Duodenal mucosa (tissue), 2 donors: ENCODE measurements at regions not wholly inside any gene's neighbourhood (a gene's known extent, or its start where the extent isn't known, plus 50 kb on each side); places are given as distances from the start of the nearest gene placed in this dataset.

Experiments
- H3K27ac ChIP-seq: one replicate; pipeline ENCODE4 v1.7.0; 2013; ENCODE audit warnings: low read depth, low read length
- H3K27me3 ChIP-seq, 2 donors: one replicate each; pipeline ENCODE4 v1.7.0; 2013; ENCODE audit warnings: low read length in 2 of 2, control low read depth in 1 of 2; ENCODE audit not compliant: insufficient read depth in 2 of 2, control insufficient read depth in 1 of 2
- H3K36me3 ChIP-seq, 2 donors: one replicate each; pipeline ENCODE4 v1.7.0; 2013; ENCODE audit warnings: low read length in 2 of 2, control low read depth in 1 of 2; ENCODE audit not compliant: insufficient read depth in 2 of 2, control insufficient read depth in 1 of 2
- H3K4me1 ChIP-seq, 2 donors: one replicate each; pipeline ENCODE4 v1.7.0; 2013; ENCODE audit warnings: low read length in 2 of 2, control low read depth in 1 of 2; ENCODE audit not compliant: insufficient read depth in 2 of 2, control insufficient read depth in 1 of 2
- H3K4me3 ChIP-seq, 2 donors: one replicate each; pipeline ENCODE4 v1.7.0; 2013; ENCODE audit warnings: low read length in 2 of 2, low read depth in 1 of 2
- H3K9ac ChIP-seq, 2 donors: one replicate each; pipeline ENCODE4 v1.7.0; 2013; ENCODE audit warnings: low read length in 2 of 2, low read depth in 1 of 2
- H3K9me3 ChIP-seq, 2 donors: one replicate each; pipeline ENCODE4 v1.7.0; 2013; ENCODE audit warnings: low read length in 2 of 2, control low read depth in 1 of 2; ENCODE audit not compliant: control insufficient read depth in 1 of 2

GRCh38 chr5:12477554-12477953, 573.3 kb upstream of the CTNND2 start:
- Histone ChIP-seq H3K9me3 (peaks cover 0 to 7% of the 10 kb centered on the region in 2 donors), H3K27me3 (no peaks in the 10 kb centered on the region), H3K9ac (no peak overlapping the region), H3K4me1 (no peaks in the 10 kb centered on the region), H3K36me3 (no peaks in the 10 kb centered on the region), H3K27ac (no peak overlapping the region), H3K4me3 (no peak overlapping the region)

DNA sequence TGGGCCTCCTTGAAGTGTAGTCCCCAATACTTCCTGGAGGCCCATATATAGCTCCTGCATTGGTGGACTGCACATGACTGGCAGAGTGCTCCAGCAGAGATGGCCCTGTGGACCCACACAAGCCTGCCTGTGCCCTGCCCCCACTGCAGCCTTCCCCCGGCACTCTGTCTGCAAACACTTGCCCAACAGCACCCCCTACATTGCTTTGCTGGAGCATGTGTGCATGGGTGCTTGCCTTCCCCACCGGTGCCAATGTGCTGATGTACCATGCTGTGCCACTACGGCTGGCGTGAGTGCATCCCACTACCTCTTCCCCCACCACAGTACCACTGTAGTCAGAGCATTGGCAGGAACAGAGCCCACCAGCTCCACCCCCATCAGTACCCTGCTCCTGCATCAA, 563.6 kb upstream of the CTNND2 start:
- peaks cover 5 to 12% of the 10 kb centered on the region in 2 donors for H3K9me3 ChIP-seq
- H3K27me3 ChIP-seq = no peaks in the 10 kb centered on the region
- no peaks in the 10 kb centered on the region for H3K36me3 ChIP-seq
- H3K4me1 ChIP-seq = no peaks in the 10 kb centered on the region
- no peak overlapping the region for H3K9ac ChIP-seq
- no peak overlapping the region for H3K4me3 ChIP-seq
- H3K27ac ChIP-seq = no peak overlapping the region

- Histone ChIP-seq H3K27ac (no peak overlapping the region), H3K36me3 (no peaks in the 10 kb centered on the region), H3K4me3 (no peak overlapping the region), H3K9me3 (peaks cover 0 to 3% of the 10 kb centered on the region in 2 donors), H3K27me3 (no peaks in the 10 kb centered on the region), H3K4me1 (no peaks in the 10 kb centered on the region), H3K9ac (no peak overlapping the region)
Measured at GRCh38 chr5:12460493-12461261, 556.4 kb upstream of the CTNND2 start.

- Histone ChIP-seq H3K36me3 (no peaks in the 10 kb centered on the region), H3K27ac (no peak overlapping the region), H3K4me3 (no peak overlapping the region), H3K4me1 (no peaks in the 10 kb centered on the region), H3K9ac (no peak overlapping the region), H3K27me3 (no peaks in the 10 kb centered on the region), H3K9me3 (peaks cover 0 to 3% of the 10 kb centered on the region in 2 donors)
Measured at GRCh38 chr5:12459326-12459725, 555.1 kb upstream of the CTNND2 start.

DNA sequence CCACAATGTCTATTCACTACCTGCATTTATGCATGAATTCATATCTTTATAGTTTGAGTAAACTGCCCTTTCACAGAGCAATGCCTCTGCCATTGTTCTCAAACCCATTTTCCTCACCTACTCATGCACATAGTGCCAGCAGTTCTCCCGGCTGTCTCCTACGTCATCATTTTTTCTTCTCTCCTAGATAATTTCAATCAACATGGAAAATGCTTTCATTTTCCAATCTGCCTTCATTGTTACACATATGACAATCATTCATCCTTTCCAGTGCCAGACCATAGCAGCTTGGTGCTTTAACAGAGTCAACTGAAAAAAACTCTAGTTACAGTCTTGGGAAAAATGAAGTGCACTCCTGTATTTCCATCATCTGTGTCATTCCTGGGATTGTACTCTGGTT, 514.8 kb upstream of the CTNND2 start:
- no peak overlapping the region for H3K27ac ChIP-seq
- no peak overlapping the region for H3K9ac ChIP-seq

DNA sequence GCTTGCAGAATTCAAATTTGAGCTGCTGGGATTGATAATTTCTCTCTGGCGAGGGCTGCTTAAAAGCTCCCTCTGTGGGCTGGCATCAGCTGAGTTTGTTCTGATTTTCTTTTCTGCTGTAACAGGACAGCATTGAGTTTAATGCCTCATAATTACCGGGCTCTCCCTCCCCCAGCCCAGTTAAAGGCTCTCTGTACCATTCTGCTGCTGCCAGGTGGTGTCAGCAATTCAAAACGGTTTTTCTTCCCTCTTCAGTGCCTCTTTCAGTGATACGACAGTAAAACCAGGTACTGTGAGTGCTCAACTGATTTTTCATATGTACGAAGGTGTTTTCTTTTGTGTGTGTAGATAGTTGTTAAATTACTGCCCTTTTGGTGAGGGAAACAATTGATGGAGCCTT, 509.3 kb upstream of the CTNND2 start:
- Histone ChIP-seq H3K4me1 (no peaks in the 10 kb centered on the region), H3K9ac (no peak overlapping the region), H3K36me3 (no peaks in the 10 kb centered on the region), H3K27me3 (no peaks in the 10 kb centered on the region), H3K27ac (no peak overlapping the region), H3K9me3 (peaks cover under 1 to 30% of the 10 kb centered on the region in 2 donors), H3K4me3 (no peak overlapping the region)

More for the DNA sequence above, 514.8 kb upstream of the CTNND2 start:
- H3K4me1 ChIP-seq = no peaks in the 10 kb centered on the region
- H3K27me3 ChIP-seq = no peaks in the 10 kb centered on the region
- H3K36me3 ChIP-seq = no peaks in the 10 kb centered on the region
- H3K4me3 ChIP-seq = no peak overlapping the region
- H3K9me3 ChIP-seq = peaks cover 9 to 17% of the 10 kb centered on the region in 2 donors

- Histone ChIP-seq H3K27me3 (no peaks in the 10 kb centered on the region), H3K27ac (no peak overlapping the region), H3K4me3 (no peak overlapping the region), H3K36me3 (no peaks in the 10 kb centered on the region), H3K4me1 (no peaks in the 10 kb centered on the region), H3K9me3 (peaks cover 2 to 30% of the 10 kb centered on the region in 2 donors), H3K9ac (no peak overlapping the region)
Measured at GRCh38 chr5:12413075-12413474, 508.8 kb upstream of the CTNND2 start.

DNA sequence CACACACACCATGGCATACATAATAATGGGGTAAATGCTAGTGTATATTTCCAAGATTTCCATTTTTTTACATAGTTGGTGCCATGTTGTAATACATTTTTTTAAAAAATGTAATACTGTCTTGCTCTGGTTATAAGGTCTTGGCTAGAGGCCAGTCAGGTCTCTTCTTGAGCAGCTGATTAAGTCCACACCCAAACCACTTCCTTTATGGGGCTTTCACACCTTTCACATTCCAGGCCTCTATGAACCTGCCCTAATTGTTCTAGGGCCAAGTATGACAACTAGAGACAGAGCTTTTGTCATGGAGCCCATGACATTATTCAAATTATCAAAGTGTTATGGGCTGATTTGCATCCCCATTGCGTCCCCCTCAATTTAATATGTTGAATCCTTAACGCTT, 495.6 kb upstream of the CTNND2 start:
- Histone ChIP-seq H3K9ac (no peak overlapping the region), H3K4me1 (no peaks in the 10 kb centered on the region), H3K27me3 (no peaks in the 10 kb centered on the region), H3K27ac (no peak overlapping the region), H3K9me3 (no peaks in the 10 kb centered on the region), H3K36me3 (no peaks in the 10 kb centered on the region), H3K4me3 (no peak overlapping the region)

DNA sequence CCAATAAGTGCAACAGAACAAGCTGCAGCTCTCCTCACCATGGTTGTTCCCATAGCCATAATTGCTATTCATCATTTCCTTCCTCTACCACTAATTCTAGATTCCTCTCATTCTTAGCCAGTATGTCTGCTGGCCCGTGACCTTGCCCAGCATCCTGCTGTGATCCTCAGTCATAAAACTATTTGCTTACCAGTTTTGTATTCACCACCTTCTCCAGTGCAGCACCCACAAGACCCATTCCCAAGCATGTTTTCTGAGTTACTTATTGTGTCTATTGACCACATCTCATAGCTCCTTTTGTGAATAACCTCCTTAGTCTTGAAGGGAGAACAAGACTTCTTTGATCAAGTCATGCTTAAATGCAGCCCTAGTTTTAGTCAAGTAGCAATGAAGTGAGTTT, 488.0 kb upstream of the CTNND2 start:
- H3K27me3 ChIP-seq = no peaks in the 10 kb centered on the region
- H3K36me3 ChIP-seq = no peaks in the 10 kb centered on the region
- H3K9me3 ChIP-seq = peaks cover 3 to 8% of the 10 kb centered on the region in 2 donors
- no peak overlapping the region for H3K4me3 ChIP-seq
- no peak overlapping the region for H3K27ac ChIP-seq
- H3K9ac ChIP-seq = no peak overlapping the region
- H3K4me1 ChIP-seq = no peaks in the 10 kb centered on the region

GRCh38 chr5:12385095-12385494, 480.8 kb upstream of the CTNND2 start:
- H3K9me3 ChIP-seq = peaks cover 19 to 29% of the 10 kb centered on the region in 2 donors

More at GRCh38 chr5:12385095-12385494, 480.8 kb upstream of the CTNND2 start:
- Histone ChIP-seq H3K4me3 (no peak overlapping the region), H3K27ac (no peak overlapping the region), H3K4me1 (no peaks in the 10 kb centered on the region), H3K27me3 (no peaks in the 10 kb centered on the region), H3K36me3 (no peaks in the 10 kb centered on the region), H3K9ac (no peak overlapping the region)
